ENCODE measurements at regions not wholly inside any gene's neighbourhood (a gene's known extent, or its start where the extent isn't known, plus 50 kb on each side); places are given as distances from the start of the nearest gene placed in this dataset.

GRCh38 chr10:36110097-36110496, 468.0 kb upstream of the FZD8 start:
- Histone ChIP-seq H3K9ac (ENCODE audit: low read length) (no peak overlapping the region), H3K9me3 (ENCODE audit: control insufficient read depth in 1 of 2, insufficient read depth in 1 of 2, low read depth in 1 of 2, low read length in 2 of 2) (peaks cover 4 to 21% of the 10 kb centered on the region in 2 experiments; a peak in 2 of 4 replicates), H3K4me1 (ENCODE audit: control insufficient read depth in 1 of 2, insufficient read depth in 2 of 2, low read length in 2 of 2) (no peaks in the 10 kb centered on the region), H3K36me3 (ENCODE audit: control insufficient read depth in 1 of 2, insufficient read depth in 2 of 2, low read length in 2 of 2) (no peaks in the 10 kb centered on the region), H3K27ac (ENCODE audit: low read depth, low read length) (no peak overlapping the region), H3K4me2 (ENCODE audit: low read length) (no peak overlapping the region), H2AFZ (ENCODE audit: low read depth, low read length, poor library complexity, severe bottlenecking) (no peak overlapping the region), H4K20me1 (ENCODE audit: insufficient read depth) (no peaks in the 10 kb centered on the region), H3K4me3 (replicated peaks in 1 of 2; ENCODE audit: low read depth in 1 of 2, low read length in 2 of 2) (no peak overlapping the region), H3K9me2 (ENCODE audit: insufficient read depth) (no peaks in the 10 kb centered on the region), H3K79me2 (ENCODE audit: insufficient read depth, low read length) (no peaks in the 10 kb centered on the region), H3K27me3 (ENCODE audit: insufficient read depth, low read length) (no peaks in the 10 kb centered on the region)
- RAD21 ChIA-PET (ENCODE audit: low non-redundant PET in 1 of 2, low total read pairs in 2 of 2, uncharacterized antibody in 2 of 2, unreplicated experiment in 2 of 2), result no interaction called here
- DNase-seq (ENCODE audit: low read depth, low spot score) (no peak), ATAC-seq (no peak)
- intact Hi-C loops (cut with micrococcal nuclease), result no loop called here
- CTCF ChIA-PET, result no interaction called here
- TF ChIP-seq EZH2 (IDR thresholded peaks at IDR 0.05) (no peak), SRF (IDR thresholded peaks at IDR 0.05; ENCODE audit: low read depth) (no peak), CTCF (IDR thresholded peaks at IDR 0.05 in 2 of 3, conservative IDR thresholded peaks at IDR 0.05 in 1 of 3; ENCODE audit: borderline replicate concordance in 1 of 3, insufficient read depth in 1 of 3, low read depth in 2 of 3, low read length in 2 of 3) (no peak), ZBTB33 (IDR thresholded peaks at IDR 0.05; ENCODE audit: extremely low read depth, insufficient replicate concordance, low read length) (no peak), POLR2AphosphoS5 (IDR thresholded peaks at IDR 0.05; ENCODE audit: low read depth, low read length) (no peak), ELF1 (IDR thresholded peaks at IDR 0.05; ENCODE audit: borderline replicate concordance, low read depth) (no peak)
- POLR2A ChIA-PET, result no interaction called here
- no TSS peak for BruUV-seq (replicated peaks)
